HepG2 (cell line): ENCODE measurements at regions not wholly inside any gene's neighbourhood (a gene's known extent, or its start where the extent isn't known, plus 50 kb on each side); places are given as distances from the start of the nearest gene placed in this dataset.

Experiments used
- BCLAF1 ChIP-seq: fragments of 450-650 bp; IDR thresholded peaks from 2 replicates; pipeline ENCODE4 v1.6.1; 2017; ENCODE audit warnings: mild to moderate bottlenecking
- HNRNPLL ChIP-seq: fragments of 200-400 bp; formaldehyde crosslinking; IDR thresholded peaks from 2 replicates; pipeline ENCODE4 v1.6.1; 2017; ENCODE audit warnings: mild to moderate bottlenecking, low read depth, low read length; ENCODE audit not compliant: poor library complexity, severe bottlenecking
- KDM4B ChIP-seq: sonication (generic); formaldehyde crosslinking; IDR thresholded peaks from 2 replicates; pipeline ENCODE4 v1.4.0; 2020; ENCODE audit warnings: missing genetic modification reagents
- KLF16 ChIP-seq, 2 experiments: sonication (generic) in 1 of 2; formaldehyde crosslinking in 1 of 2; IDR thresholded peaks; 2 replicates each; pipeline versions ENCODE4 v1.6.1 to v1.8.0; 2016 to 2023; ENCODE audit warnings: missing genetic modification reagents in 2 of 2, missing compliant biosample characterization in 1 of 2
- MTA3 ChIP-seq: sonication (generic); formaldehyde crosslinking; IDR thresholded peaks from 2 replicates; pipeline ENCODE4 v1.4.0; 2020; ENCODE audit warnings: missing genetic modification reagents
- NFKB2 ChIP-seq: sonication (generic); formaldehyde crosslinking; IDR thresholded peaks from 2 replicates; pipeline ENCODE4 v1.4.0; 2020; ENCODE audit warnings: missing genetic modification reagents, borderline replicate concordance
- PRDM15 ChIP-seq: sonication (generic); formaldehyde crosslinking; IDR thresholded peaks from 2 replicates; pipeline ENCODE4 v1.4.0; 2020; ENCODE audit warnings: missing genetic modification reagents
- SALL1 ChIP-seq: sonication (generic); formaldehyde crosslinking; IDR thresholded peaks from 2 replicates; pipeline ENCODE4 v1.8.0; 2022; ENCODE audit warnings: mild to moderate bottlenecking, missing genetic modification reagents
- SNAPC4 ChIP-seq: sonication (generic); formaldehyde crosslinking; IDR thresholded peaks from 2 replicates; pipeline ENCODE4 v1.4.0; 2020; ENCODE audit warnings: mild to moderate bottlenecking, missing genetic modification reagents
- SNAPC5 ChIP-seq: sonication (generic); formaldehyde crosslinking; IDR thresholded peaks from 2 replicates; pipeline ENCODE4 v1.8.1; 2023; ENCODE audit warnings: mild to moderate bottlenecking, missing genetic modification reagents, borderline replicate concordance
- TEF ChIP-seq: sonication (generic); formaldehyde crosslinking; IDR thresholded peaks from 2 replicates; pipeline ENCODE4 v1.5.0; 2020; ENCODE audit warnings: missing genetic modification reagents
- ZIK1 ChIP-seq: sonication (generic); formaldehyde crosslinking; IDR thresholded peaks from 2 replicates; pipeline ENCODE4 v1.5.0; 2020; ENCODE audit warnings: mild to moderate bottlenecking, low read depth, missing genetic modification reagents, borderline replicate concordance
- ZNF160 ChIP-seq: sonication (generic); formaldehyde crosslinking; IDR thresholded peaks from 2 replicates; pipeline ENCODE4 v1.8.0; 2022; ENCODE audit warnings: mild to moderate bottlenecking, inconsistent platforms, missing genetic modification reagents
- ZNF282 ChIP-seq: fragments of 450-650 bp; IDR thresholded peaks from 2 replicates; pipeline ENCODE4 v1.6.1; 2018; ENCODE audit not compliant: partially characterized antibody
- ZNF326 ChIP-seq: sonication (generic); formaldehyde crosslinking; IDR thresholded peaks from 2 replicates; pipeline ENCODE4 v1.4.0; 2020; ENCODE audit warnings: missing genetic modification reagents, borderline replicate concordance
- ZNF619 ChIP-seq: sonication (generic); formaldehyde crosslinking; IDR thresholded peaks from 2 replicates; pipeline ENCODE4 v1.4.0; 2020; ENCODE audit warnings: mild to moderate bottlenecking, missing genetic modification reagents
- ZNF674 ChIP-seq: sonication (generic); formaldehyde crosslinking; IDR thresholded peaks from 2 replicates; pipeline ENCODE4 v1.5.0; 2020; ENCODE audit warnings: low read depth, mild to moderate bottlenecking, missing genetic modification reagents

GRCh38 chr15:62485170-62485720 lies 320.2 kb upstream of the C2CD4B start (continued):
- TF ChIP-seq SNAPC4 (CRISPR knock-in tag), result no peak
- TF ChIP-seq ZNF282, result no peak
- no peak for TF ChIP-seq ZNF326
- no peak for TF ChIP-seq MTA3
- no peak for TF ChIP-seq SNAPC5 (CRISPR knock-in tag)
- no peak for TF ChIP-seq PRDM15 (CRISPR knock-in tag)
- peak; percentile 88 for TF ChIP-seq SALL1 (CRISPR knock-in tag)
- TF ChIP-seq TEF (CRISPR knock-in tag), result no peak
- TF ChIP-seq HNRNPLL, result no peak
- TF ChIP-seq KDM4B (CRISPR knock-in tag), result no peak
- TF ChIP-seq ZIK1, result no peak
- TF ChIP-seq KLF16 (CRISPR knock-in tag; IDR thresholded peaks at IDR 0.05), result no peak
- no peak for TF ChIP-seq ZNF619 (CRISPR knock-in tag)
- TF ChIP-seq ZNF160, result peak; percentile 52; the same call in 1 of the 2 replicates
- TF ChIP-seq NFKB2 (CRISPR knock-in tag), result no peak
- TF ChIP-seq ZNF674 (CRISPR knock-in tag), result no peak
- no peak for TF ChIP-seq BCLAF1
